ENCODE measurements at regions not wholly inside any gene's neighbourhood (a gene's known extent, or its start where the extent isn't known, plus 50 kb on each side); places are given as distances from the start of the nearest gene placed in this dataset.

- peaks cover 24% of the 10 kb centered on the region for H3K4me1 ChIP-seq (ENCODE audit: insufficient read depth, low read length, poor library complexity, severe bottlenecking)
- H3K4me3 ChIP-seq (ENCODE audit: low read depth, low read length, poor library complexity, severe bottlenecking) = no peak overlapping the region
- DNase-seq (ENCODE audit: low spot score) = no peak
- TF ChIP-seq CTCF (conservative IDR thresholded peaks at IDR 0.05; ENCODE audit: low read depth, low read length) = no peak
- no peaks in the 10 kb centered on the region for H3K27me3 ChIP-seq (replicated peaks; ENCODE audit: insufficient read depth, low read depth, low read length, poor library complexity)
- H3K36me3 ChIP-seq (ENCODE audit: insufficient read depth, low read length, poor library complexity, severe bottlenecking) = no peaks in the 10 kb centered on the region
- CTCF ChIA-PET = no interaction called here
- intact Hi-C loops (cut with micrococcal nuclease; ENCODE audit: unreplicated experiment) = loop anchor here (5.0 kb wide), 1 partner anchor 83 kb away; no protein-coding TSS in a partner anchor
- no TSS peak for BruUV-seq (replicated peaks)
- H3K27ac ChIP-seq (ENCODE audit: low read depth, low read length, poor library complexity, severe bottlenecking) = no peak overlapping the region
- H3K9me3 ChIP-seq (ENCODE audit: low read depth, low read length, poor library complexity, severe bottlenecking) = no peaks in the 10 kb centered on the region
- POLR2A ChIA-PET (ENCODE audit: low non-redundant PET) = no interaction called here
These were observed 53.2 kb upstream of the C1QTNF7 start for GRCh38 chr4:15374656-15375055.

- H3K4me3 ChIP-seq (ENCODE audit: low read depth, low read length, poor library complexity, severe bottlenecking) = no peak overlapping the region
- no TSS peak for BruUV-seq (replicated peaks)
- intact Hi-C loops (cut with micrococcal nuclease; ENCODE audit: unreplicated experiment) = loop anchor here (5.0 kb wide), 1 partner anchor 82 kb away; no protein-coding TSS in a partner anchor
- no peaks in the 10 kb centered on the region for H3K9me3 ChIP-seq (ENCODE audit: low read depth, low read length, poor library complexity, severe bottlenecking)
- CTCF ChIA-PET = no interaction called here
- H3K27me3 ChIP-seq (replicated peaks; ENCODE audit: insufficient read depth, low read depth, low read length, poor library complexity) = no peaks in the 10 kb centered on the region
- H3K36me3 ChIP-seq (ENCODE audit: insufficient read depth, low read length, poor library complexity, severe bottlenecking) = no peaks in the 10 kb centered on the region
- no peak for DNase-seq (ENCODE audit: low spot score)
- TF ChIP-seq CTCF (conservative IDR thresholded peaks at IDR 0.05; ENCODE audit: low read depth, low read length) (no peak), EZH2 (IDR thresholded peaks at IDR 0.05; ENCODE audit: borderline replicate concordance, low read depth, low read length, poor library complexity, severe bottlenecking) (no peak)
- H3K4me1 ChIP-seq (ENCODE audit: insufficient read depth, low read length, poor library complexity, severe bottlenecking) = peaks cover 24% of the 10 kb centered on the region
- no peak overlapping the region for H3K27ac ChIP-seq (ENCODE audit: low read depth, low read length, poor library complexity, severe bottlenecking)
- POLR2A ChIA-PET (ENCODE audit: low non-redundant PET) = no interaction called here
These were observed 52.2 kb upstream of the C1QTNF7 start for GRCh38 chr4:15375667-15376066.

- peaks cover 24% of the 10 kb centered on the region for H3K4me1 ChIP-seq (ENCODE audit: insufficient read depth, low read length, poor library complexity, severe bottlenecking)
- TF ChIP-seq EZH2 (IDR thresholded peaks at IDR 0.05; ENCODE audit: borderline replicate concordance, low read depth, low read length, poor library complexity, severe bottlenecking) (no peak), CTCF (conservative IDR thresholded peaks at IDR 0.05; ENCODE audit: low read depth, low read length) (no peak)
- intact Hi-C loops (cut with micrococcal nuclease; ENCODE audit: unreplicated experiment) = loop anchor here (5.0 kb wide), 1 partner anchor 81 kb away; no protein-coding TSS in a partner anchor
- no peak for DNase-seq (ENCODE audit: low spot score)
- CTCF ChIA-PET = no interaction called here
- no peak overlapping the region for H3K4me3 ChIP-seq (ENCODE audit: low read depth, low read length, poor library complexity, severe bottlenecking)
- H3K27me3 ChIP-seq (replicated peaks; ENCODE audit: insufficient read depth, low read depth, low read length, poor library complexity) = no peaks in the 10 kb centered on the region
- H3K36me3 ChIP-seq (ENCODE audit: insufficient read depth, low read length, poor library complexity, severe bottlenecking) = no peaks in the 10 kb centered on the region
- no peaks in the 10 kb centered on the region for H3K9me3 ChIP-seq (ENCODE audit: low read depth, low read length, poor library complexity, severe bottlenecking)
- H3K27ac ChIP-seq (ENCODE audit: low read depth, low read length, poor library complexity, severe bottlenecking) = no peak overlapping the region
- no TSS peak for BruUV-seq (replicated peaks)
- POLR2A ChIA-PET (ENCODE audit: low non-redundant PET) = no interaction called here
These were observed 51.7 kb upstream of the C1QTNF7 start for GRCh38 chr4:15376145-15376544.

Data from A673 (cell line).